LNCAP (cell line): ENCODE measurements at regions not wholly inside any gene's neighbourhood (a gene's known extent, or its start where the extent isn't known, plus 50 kb on each side); places are given as distances from the start of the nearest gene placed in this dataset.

Experiments used
- CTCF ChIP-seq: fragments of 450-650 bp; IDR thresholded peaks from 2 replicates; pipeline ENCODE4 v1.5.1; 2017; ENCODE audit warnings: mild to moderate bottlenecking

GRCh38 chr2:121030523-121030922 is 254.5 kb downstream of the TFCP2L1 start:
- TF ChIP-seq CTCF: no peak

- no peak for TF ChIP-seq CTCF
Observed at GRCh38 chr2:121031568-121032340, 253.2 kb downstream of the TFCP2L1 start.

- TF ChIP-seq CTCF: no peak
Observed at GRCh38 chr2:121033461-121033996, 251.5 kb downstream of the TFCP2L1 start.

- no peak for TF ChIP-seq CTCF
Observed at GRCh38 chr2:121034551-121034950, 250.5 kb downstream of the TFCP2L1 start.

- TF ChIP-seq CTCF: no peak
Observed at GRCh38 chr2:121036226-121036692, 248.7 kb downstream of the TFCP2L1 start.

GRCh38 chr2:121037480-121037879 is 247.5 kb downstream of the TFCP2L1 start:
- no peak for TF ChIP-seq CTCF

GRCh38 chr2:121038031-121038430 is 247.0 kb downstream of the TFCP2L1 start:
- no peak for TF ChIP-seq CTCF
